Fibroblast of villous mesenchyme (primary cell): ENCODE measurements at regions not wholly inside any gene's neighbourhood (a gene's known extent, or its start where the extent isn't known, plus 50 kb on each side); places are given as distances from the start of the nearest gene placed in this dataset.

ENCODE experiments used
- DNase-seq: peaks from one replicate; pipeline ENCODE4 v3.0.0-alpha.2; 2010; ENCODE audit warnings: low read depth
- H3K4me3 ChIP-seq: 2 replicates; pipeline ENCODE4 v1.5.1; 2011; ENCODE audit warnings: low read depth, mild to moderate bottlenecking, low read length
- CTCF ChIP-seq: IDR thresholded peaks from 2 replicates; pipeline ENCODE4 v1.5.1; 2012; ENCODE audit warnings: low read depth, mild to moderate bottlenecking, low read length; ENCODE audit not compliant: insufficient read depth

GRCh38 chr18:8458546-8459215 is 150.6 kb upstream of the RAB12 start:
- no peak for TF ChIP-seq CTCF
- no peak for DNase-seq
- no peak overlapping the region for H3K4me3 ChIP-seq

- TF ChIP-seq CTCF = no peak
- no peak overlapping the region for H3K4me3 ChIP-seq
- no peak for DNase-seq
Measured at GRCh38 chr18:8460748-8461147, 148.5 kb upstream of the RAB12 start.

- TF ChIP-seq CTCF = no peak
- DNase-seq = peak; percentile 4
- H3K4me3 ChIP-seq = no peak overlapping the region
Measured at GRCh38 chr18:8461544-8461943, 147.7 kb upstream of the RAB12 start.

DNA sequence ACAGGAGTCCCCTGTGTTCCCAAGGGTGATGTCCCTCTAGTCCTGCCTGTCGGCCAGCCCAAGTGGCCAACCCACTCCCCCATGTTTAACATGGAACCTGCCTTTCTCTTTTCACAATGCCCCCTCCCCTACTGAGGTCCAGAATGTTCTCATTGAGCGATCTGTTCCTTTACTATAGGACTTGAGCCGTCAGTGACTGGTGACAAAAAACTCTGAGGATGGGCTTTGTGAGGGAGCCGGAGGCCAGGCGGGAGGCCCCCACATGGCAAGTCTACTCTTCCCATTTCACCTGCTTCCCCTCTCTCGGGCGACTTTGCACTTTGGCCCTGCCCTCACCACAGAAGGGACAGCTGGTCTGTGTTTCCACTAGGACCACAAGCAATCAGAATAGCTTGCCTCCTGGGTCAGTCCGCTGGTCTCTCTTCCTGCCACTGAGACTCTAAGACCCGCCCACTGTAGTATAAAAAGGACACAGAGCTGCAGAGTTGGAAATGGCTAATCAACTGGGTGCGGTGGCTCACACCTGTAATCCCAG is 146.5 kb upstream of the RAB12 start:
- no peak overlapping the region for H3K4me3 ChIP-seq
- no peak for DNase-seq
- no peak for TF ChIP-seq CTCF

- no peak for TF ChIP-seq CTCF
- H3K4me3 ChIP-seq = no peak overlapping the region
Measured at GRCh38 chr18:8463791-8464190, 145.4 kb upstream of the RAB12 start.

DNA sequence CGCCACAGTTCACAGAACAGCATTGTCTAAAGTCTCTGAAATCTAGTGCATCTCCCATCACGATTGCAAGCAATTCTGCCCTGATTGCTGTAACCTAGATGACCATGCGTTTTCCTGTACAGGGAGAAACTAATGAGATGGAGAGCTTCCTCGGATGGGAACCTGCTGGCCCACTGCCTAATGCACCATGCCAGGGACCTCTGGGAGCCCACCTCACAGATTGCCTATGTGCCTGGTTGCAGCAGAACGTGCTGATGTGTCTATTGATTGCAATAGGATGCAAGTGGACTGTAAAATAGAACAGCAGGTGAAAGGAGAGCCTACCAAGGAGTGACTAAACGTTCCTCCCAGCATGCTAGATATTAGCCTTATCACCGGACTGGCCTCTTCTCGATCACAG is 141.0 kb upstream of the RAB12 start:
- no peak overlapping the region for H3K4me3 ChIP-seq
- no peak for TF ChIP-seq CTCF
- no peak for DNase-seq

More at GRCh38 chr18:8463791-8464190, 145.4 kb upstream of the RAB12 start:
- DNase-seq = no peak

GRCh38 chr18:8468921-8469335 is 140.3 kb upstream of the RAB12 start:
- H3K4me3 ChIP-seq = no peak overlapping the region
- TF ChIP-seq CTCF = no peak
- DNase-seq = no peak
